DOHH2 (cell line): ENCODE measurements at regions not wholly inside any gene's neighbourhood (a gene's known extent, or its start where the extent isn't known, plus 50 kb on each side); places are given as distances from the start of the nearest gene placed in this dataset.
A peak's percentile ranks its signal among the peaks of the same experiment; 100 is the strongest.

Source experiments
- H3F3A ChIP-seq: fragments of 200-600 bp; sonication (generic), shearing (Covaris generic); 2 replicates; pipeline ENCODE4 v1.6.0; 2016; ENCODE audit warnings: antibody characterized with exemption, mild to moderate bottlenecking; ENCODE audit not compliant: control insufficient read depth, insufficient read depth
- H3K27ac ChIP-seq: fragments of 200-600 bp; sonication (generic); 2 replicates; pipeline ENCODE4 v1.5.1; 2014; ENCODE audit warnings: low read depth, mild to moderate bottlenecking, low read length, moderate library complexity
- H3K27me3 ChIP-seq: fragments of 200-600 bp; sonication (generic); 2 replicates; pipeline ENCODE4 v1.6.1; 2014; ENCODE audit warnings: mild to moderate bottlenecking, low read length, mixed read lengths; ENCODE audit not compliant: control insufficient read depth
- H3K36me3 ChIP-seq: fragments of 200-600 bp; sonication (generic); 2 replicates; pipeline ENCODE4 v1.6.1; 2014; ENCODE audit warnings: mild to moderate bottlenecking, low read length, moderate library complexity, mixed read lengths; ENCODE audit not compliant: control insufficient read depth
- H3K4me1 ChIP-seq: fragments of 200-600 bp; sonication (generic); 2 replicates; pipeline ENCODE4 v1.6.1; 2014; ENCODE audit warnings: mild to moderate bottlenecking, low read length, mixed read lengths; ENCODE audit not compliant: control insufficient read depth
- H3K4me2 ChIP-seq: fragments of 200-600 bp; sonication (generic); 2 replicates; pipeline ENCODE4 v1.6.0; 2014; ENCODE audit warnings: mild to moderate bottlenecking, low read length, moderate library complexity
- H3K4me3 ChIP-seq: fragments of 200-600 bp; sonication (generic); 2 replicates; pipeline ENCODE4 v1.5.1; 2014; ENCODE audit warnings: mild to moderate bottlenecking, low read length, mixed read lengths
- H3K79me2 ChIP-seq: fragments of 200-600 bp; sonication (generic); 2 replicates; pipeline ENCODE4 v1.6.1; 2014; ENCODE audit warnings: mild to moderate bottlenecking, low read length, mixed read lengths; ENCODE audit not compliant: control insufficient read depth
- H3K9me2 ChIP-seq: fragments of 200-600 bp; sonication (generic); replicated peaks from 2 replicates; pipeline ENCODE4 v1.6.1; 2014; ENCODE audit warnings: mild to moderate bottlenecking, low read length, mixed read lengths; ENCODE audit not compliant: control insufficient read depth
- H3K9me3 ChIP-seq: fragments of 200-600 bp; sonication (generic); 2 replicates; pipeline ENCODE4 v1.6.1; 2014; ENCODE audit warnings: antibody characterized with exemption, low read length, mixed read lengths; ENCODE audit not compliant: control insufficient read depth, insufficient read depth
- H4K20me1 ChIP-seq: fragments of 200-600 bp; sonication (generic); 2 replicates; pipeline ENCODE4 v1.6.0; 2014; ENCODE audit warnings: low read depth, mild to moderate bottlenecking, antibody characterized with exemption, low read length, moderate library complexity; ENCODE audit not compliant: control insufficient read depth, insufficient read depth
- EZH2phosphoT487 ChIP-seq: fragments of 200-600 bp; sonication (generic); IDR thresholded peaks from 2 replicates; pipeline ENCODE4 v1.6.1; 2017; ENCODE audit warnings: borderline replicate concordance, mild to moderate bottlenecking, antibody characterized with exemption, low read length, moderate library complexity, mixed read lengths
- TF ChIP-seq, protein P1 (sequence below): fragments of 200-600 bp; sonication (generic); IDR thresholded peaks from one replicate; pipeline ENCODE4 v1.5.1; 2014; ENCODE audit warnings: antibody characterized with exemption, mild to moderate bottlenecking, low read depth, low read length; ENCODE audit not compliant: poor library complexity, severe bottlenecking

DNA sequence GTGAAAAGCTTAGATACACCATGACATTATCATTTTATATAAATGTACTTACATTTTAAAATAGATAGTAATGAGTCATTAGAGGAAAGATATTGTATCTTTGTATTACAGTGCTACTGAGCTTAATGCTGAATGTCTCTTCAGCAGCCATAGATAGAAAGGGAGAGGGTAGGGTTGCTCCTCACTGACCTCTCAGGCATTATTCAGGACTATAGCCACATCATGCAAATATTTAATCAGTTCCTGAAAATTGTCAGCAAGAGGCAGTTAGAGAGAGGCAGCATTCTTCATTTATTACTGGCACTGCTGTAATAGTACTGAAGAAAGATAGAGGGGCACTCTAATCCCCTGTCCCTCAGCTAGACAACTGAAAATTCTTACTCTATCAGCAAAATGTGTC lies 242.0 kb upstream of the TANK start:
- no peaks in the 10 kb centered on the region for H3K27me3 ChIP-seq
- H3K9me3 ChIP-seq, result no peaks in the 10 kb centered on the region
- no peaks in the 10 kb centered on the region for H3K4me1 ChIP-seq
- H3F3A ChIP-seq, result no peaks in the 10 kb centered on the region
- no peak overlapping the region for H3K4me2 ChIP-seq
- no peak for TF ChIP-seq EZH2phosphoT487
- TF ChIP-seq, protein P1, sequence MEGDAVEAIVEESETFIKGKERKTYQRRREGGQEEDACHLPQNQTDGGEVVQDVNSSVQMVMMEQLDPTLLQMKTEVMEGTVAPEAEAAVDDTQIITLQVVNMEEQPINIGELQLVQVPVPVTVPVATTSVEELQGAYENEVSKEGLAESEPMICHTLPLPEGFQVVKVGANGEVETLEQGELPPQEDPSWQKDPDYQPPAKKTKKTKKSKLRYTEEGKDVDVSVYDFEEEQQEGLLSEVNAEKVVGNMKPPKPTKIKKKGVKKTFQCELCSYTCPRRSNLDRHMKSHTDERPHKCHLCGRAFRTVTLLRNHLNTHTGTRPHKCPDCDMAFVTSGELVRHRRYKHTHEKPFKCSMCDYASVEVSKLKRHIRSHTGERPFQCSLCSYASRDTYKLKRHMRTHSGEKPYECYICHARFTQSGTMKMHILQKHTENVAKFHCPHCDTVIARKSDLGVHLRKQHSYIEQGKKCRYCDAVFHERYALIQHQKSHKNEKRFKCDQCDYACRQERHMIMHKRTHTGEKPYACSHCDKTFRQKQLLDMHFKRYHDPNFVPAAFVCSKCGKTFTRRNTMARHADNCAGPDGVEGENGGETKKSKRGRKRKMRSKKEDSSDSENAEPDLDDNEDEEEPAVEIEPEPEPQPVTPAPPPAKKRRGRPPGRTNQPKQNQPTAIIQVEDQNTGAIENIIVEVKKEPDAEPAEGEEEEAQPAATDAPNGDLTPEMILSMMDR, result no peak
- H3K36me3 ChIP-seq, result no peaks in the 10 kb centered on the region
- H3K9me2 ChIP-seq, result no peaks in the 10 kb centered on the region
- no peak overlapping the region for H3K27ac ChIP-seq
- no peaks in the 10 kb centered on the region for H4K20me1 ChIP-seq
- H3K4me3 ChIP-seq, result no peak overlapping the region
- no peaks in the 10 kb centered on the region for H3K79me2 ChIP-seq

- H3K4me1 ChIP-seq, result no peaks in the 10 kb centered on the region
- no peaks in the 10 kb centered on the region for H3K27me3 ChIP-seq
- no peaks in the 10 kb centered on the region for H3K79me2 ChIP-seq
- no peaks in the 10 kb centered on the region for H3F3A ChIP-seq
- H3K36me3 ChIP-seq, result no peaks in the 10 kb centered on the region
- no peak overlapping the region for H3K4me3 ChIP-seq
- no peak overlapping the region for H3K4me2 ChIP-seq
- no peaks in the 10 kb centered on the region for H3K9me3 ChIP-seq
- no peaks in the 10 kb centered on the region for H4K20me1 ChIP-seq
- TF ChIP-seq, protein P1, result peak; percentile 50
- TF ChIP-seq EZH2phosphoT487, result no peak
- H3K9me2 ChIP-seq, result no peaks in the 10 kb centered on the region
- no peak overlapping the region for H3K27ac ChIP-seq
Measured at GRCh38 chr2:160918906-160919503, 241.2 kb upstream of the TANK start.

- H3K4me2 ChIP-seq, result no peak overlapping the region
- H3K27ac ChIP-seq, result no peak overlapping the region
- no peaks in the 10 kb centered on the region for H3K4me1 ChIP-seq
- H3K9me3 ChIP-seq, result no peaks in the 10 kb centered on the region
- H3K36me3 ChIP-seq, result no peaks in the 10 kb centered on the region
- no peaks in the 10 kb centered on the region; the same call in 1 of the 2 replicates for H3K27me3 ChIP-seq
- H3K4me3 ChIP-seq, result no peak overlapping the region
- no peak for TF ChIP-seq EZH2phosphoT487
- TF ChIP-seq, protein P1, result no peak
- no peaks in the 10 kb centered on the region for H3F3A ChIP-seq
- H3K9me2 ChIP-seq, result no peaks in the 10 kb centered on the region
- no peaks in the 10 kb centered on the region for H4K20me1 ChIP-seq
- H3K79me2 ChIP-seq, result no peaks in the 10 kb centered on the region
Measured at GRCh38 chr2:160920061-160920460, 240.2 kb upstream of the TANK start.
